Heart left ventricle (tissue), 16 donors: ENCODE measurements at regions not wholly inside any gene's neighbourhood (a gene's known extent, or its start where the extent isn't known, plus 50 kb on each side); places are given as distances from the start of the nearest gene placed in this dataset.

Experiments
- ATAC-seq, 4 donors: fragments of 200-7000 bp; cut with Tn5 transposase; one replicate each; pipeline ENCODE4 v1.9.1; 2020 to 2022; ENCODE audit warnings: moderate library complexity in 4 of 4, mild to moderate bottlenecking in 3 of 4, moderate number of reproducible peaks in 1 of 4
- DNase-seq, 5 donors: peaks; one replicate each; pipeline ENCODE4 v3.0.0-alpha.2; 2020
- H3K27ac ChIP-seq, 12 donors: fragments of 200-600 bp; sonication (generic) in 4 of 12; one replicate each; pipeline versions ENCODE4 v1.5.0 to v1.8.0; 2016 to 2022; ENCODE audit warnings: mild to moderate bottlenecking in 2 of 12
- H3K27me3 ChIP-seq, 9 donors: fragments of 200-600 bp; sonication (generic) in 2 of 9; one replicate each; pipeline versions ENCODE4 v1.5.1 to v1.8.0; 2016 to 2022; ENCODE audit warnings: mild to moderate bottlenecking in 3 of 9
- H3K36me3 ChIP-seq, 9 donors: fragments of 200-600 bp; sonication (generic) in 2 of 9; one replicate each; pipeline versions ENCODE4 v1.5.0 to v1.8.0; 2018 to 2022; ENCODE audit warnings: mild to moderate bottlenecking in 2 of 9
- H3K4me1 ChIP-seq, 12 donors: fragments of 200-600 bp; sonication (generic) in 4 of 12; one replicate each; pipeline versions ENCODE4 v1.5.0 to v1.8.0; 2016 to 2022; ENCODE audit warnings: mild to moderate bottlenecking in 3 of 12
- H3K4me3 ChIP-seq, 12 donors: fragments of 200-600 bp; sonication (generic) in 4 of 12; one replicate each; pipeline versions ENCODE4 v1.5.0 to v1.8.0; 2017 to 2022; ENCODE audit warnings: mild to moderate bottlenecking in 9 of 12, moderate library complexity in 4 of 12
- H3K9me3 ChIP-seq, 12 donors: fragments of 200-600 bp; sonication (generic) in 4 of 12; one replicate each; pipeline versions ENCODE4 v1.5.0 to v1.8.0; 2016 to 2022; ENCODE audit warnings: mild to moderate bottlenecking in 1 of 12
- CTCF ChIP-seq, 12 donors: fragments of 200-600 bp; sonication (generic) in 4 of 12; IDR thresholded peaks; one replicate each; pipeline versions ENCODE4 v1.5.0 to v1.8.0; 2018 to 2022; ENCODE audit warnings: antibody characterized with exemption in 12 of 12, mild to moderate bottlenecking in 5 of 12
- POLR2A ChIP-seq, 2 donors: fragments of 450-650 bp; IDR thresholded peaks; one replicate each; pipeline ENCODE4 v1.6.1; 2017; ENCODE audit warnings: antibody characterized with exemption in 2 of 2, mild to moderate bottlenecking in 2 of 2, moderate library complexity in 2 of 2
- WGBS, 4 donors: extraction: QIAGEN DNeasy Blood & Tissue Kit in 2 of 4; methylation state at CpG; one replicate each; pipeline versions ENCODE4 v1.1.5 to v1.1.7; 2013 to 2018; 5-methylcytosine and 5-hydroxymethylcytosine counted together
- intact Hi-C, 10 donors: fragments of 100-400 bp; cut with DNase I; formaldehyde crosslinking; loops; one replicate each; pipeline versions ENCODE4 v1.11.1 to v1.14.2; 2022
- donor health status: ischemic (EF 13 %, LVEDD 7.1; RV severe dilation, severe dysfunction).
- donor health status: healthy with polysubstance abuse.
- donor health status: DM: no; HTN: yes; CAD: no.
- donor health status: DM: no; HTN: no; CAD: no.
- donor health status: ischemic (EF 25% LVEDD 6.9; RV normal size, moderate dysfunction).
- donor health status: ischemic (EF 25% LVEDD 5.7; RV mildly dilated, moderate dysfunction).
- donor health status: healthy.
- donor health status: DM: yes; HTN: yes; CAD: no.
- donor health status: ischemic (EF 35%, LVEDD 5.7; RV mildly dilated, moderate dysfunction).
- donor health status: nonischemic (EF 11% LVEDD 7.7; RV severe dilation, severe dysfunction).
- donor health status: DM: yes; HTN: yes; CAD: no.
- donor health status: PGD.
- donor health status: ischemic (EF 29% LVEDD 5.4; RV normal size, mild dysfunction).
- donor health status: nonischemic (EF 23%, LVEDD 6.1; RV moderate dilation, normal function).

- 56 to 67% (median 60%) methylated on average over 3 of the region's 3 CpGs for WGBS, 4 donors
- H3K9me3 ChIP-seq, result no peaks in the 10 kb centered on the region
- intact Hi-C loops, result no loop called here
- no peak for TF ChIP-seq CTCF (IDR thresholded peaks at IDR 0.05)
- no peak for TF ChIP-seq POLR2A (IDR thresholded peaks at IDR 0.05)
- H3K4me1 ChIP-seq, result no peaks in the 10 kb centered on the region
- no peaks in the 10 kb centered on the region for H3K36me3 ChIP-seq
- ATAC-seq (no peak), DNase-seq (no peak)
- H3K27ac ChIP-seq, result no peak overlapping the region
- H3K4me3 ChIP-seq, result no peak overlapping the region
- peaks cover 0 to 25% (median 1%) of the 10 kb centered on the region in 9 donors for H3K27me3 ChIP-seq
These were observed 183.4 kb downstream of the EMX2 start for GRCh38 chr10:117725993-117726392.

GRCh38 chr10:117726596-117727295 lies 184.2 kb downstream of the EMX2 start:
- ATAC-seq, result no peak
- H3K27ac ChIP-seq, result no peak overlapping the region
- no peaks in the 10 kb centered on the region for H3K4me1 ChIP-seq
- no peaks in the 10 kb centered on the region for H3K36me3 ChIP-seq
- intact Hi-C loops, result no loop called here
- 63 to 75% (median 65%) methylated on average over 2 of the region's 2 CpGs for WGBS, 4 donors
- TF ChIP-seq CTCF (IDR thresholded peaks at IDR 0.05) (no peak), POLR2A (IDR thresholded peaks at IDR 0.05) (no peak)
- no peak overlapping the region for H3K4me3 ChIP-seq
- no peak for DNase-seq
- H3K27me3 ChIP-seq, result peaks cover 0 to 30% (median 6%) of the 10 kb centered on the region in 9 donors
- no peaks in the 10 kb centered on the region for H3K9me3 ChIP-seq

GRCh38 chr10:117727421-117727820 lies 184.9 kb downstream of the EMX2 start:
- Histone ChIP-seq H3K9me3 (no peaks in the 10 kb centered on the region), H3K4me3 (no peak overlapping the region), H3K27ac (no peak overlapping the region), H3K4me1 (no peaks in the 10 kb centered on the region), H3K36me3 (no peaks in the 10 kb centered on the region), H3K27me3 (peaks cover 0 to 36% (median 6%) of the 10 kb centered on the region in 9 donors)
- intact Hi-C loops, result no loop called here
- no peak for DNase-seq
- no peak for ATAC-seq
- TF ChIP-seq POLR2A (IDR thresholded peaks at IDR 0.05), result no peak
- no peak for TF ChIP-seq CTCF (IDR thresholded peaks at IDR 0.05)
- 73 to 83% (median 75%) methylated on average over 4 of the region's 4 CpGs for WGBS, 4 donors

GRCh38 chr10:117728087-117728486 lies 185.5 kb downstream of the EMX2 start:
- Histone ChIP-seq H3K9me3 (no peaks in the 10 kb centered on the region), H3K36me3 (no peaks in the 10 kb centered on the region), H3K4me1 (no peaks in the 10 kb centered on the region), H3K4me3 (no peak overlapping the region), H3K27me3 (peaks cover 0 to 43% (median 6%) of the 10 kb centered on the region in 9 donors), H3K27ac (no peak overlapping the region)
- intact Hi-C loops, result no loop called here
- TF ChIP-seq POLR2A (IDR thresholded peaks at IDR 0.05) (no peak), CTCF (IDR thresholded peaks at IDR 0.05) (no peak)
- DNase-seq (no peak), ATAC-seq (no peak)
